DOHH2 (cell line): ENCODE measurements at regions not wholly inside any gene's neighbourhood (a gene's known extent, or its start where the extent isn't known, plus 50 kb on each side); places are given as distances from the start of the nearest gene placed in this dataset.

Source experiments
- H3F3A ChIP-seq: fragments of 200-600 bp; sonication (generic), shearing (Covaris generic); 2 replicates; pipeline ENCODE4 v1.6.0; 2016; ENCODE audit warnings: antibody characterized with exemption, mild to moderate bottlenecking; ENCODE audit not compliant: control insufficient read depth, insufficient read depth
- H3K27ac ChIP-seq: fragments of 200-600 bp; sonication (generic); 2 replicates; pipeline ENCODE4 v1.5.1; 2014; ENCODE audit warnings: low read depth, mild to moderate bottlenecking, low read length, moderate library complexity
- H3K27me3 ChIP-seq: fragments of 200-600 bp; sonication (generic); 2 replicates; pipeline ENCODE4 v1.6.1; 2014; ENCODE audit warnings: mild to moderate bottlenecking, low read length, mixed read lengths; ENCODE audit not compliant: control insufficient read depth
- H3K36me3 ChIP-seq: fragments of 200-600 bp; sonication (generic); 2 replicates; pipeline ENCODE4 v1.6.1; 2014; ENCODE audit warnings: mild to moderate bottlenecking, low read length, moderate library complexity, mixed read lengths; ENCODE audit not compliant: control insufficient read depth
- H3K4me1 ChIP-seq: fragments of 200-600 bp; sonication (generic); 2 replicates; pipeline ENCODE4 v1.6.1; 2014; ENCODE audit warnings: mild to moderate bottlenecking, low read length, mixed read lengths; ENCODE audit not compliant: control insufficient read depth
- H3K4me2 ChIP-seq: fragments of 200-600 bp; sonication (generic); 2 replicates; pipeline ENCODE4 v1.6.0; 2014; ENCODE audit warnings: mild to moderate bottlenecking, low read length, moderate library complexity
- H3K4me3 ChIP-seq: fragments of 200-600 bp; sonication (generic); 2 replicates; pipeline ENCODE4 v1.5.1; 2014; ENCODE audit warnings: mild to moderate bottlenecking, low read length, mixed read lengths
- H3K79me2 ChIP-seq: fragments of 200-600 bp; sonication (generic); 2 replicates; pipeline ENCODE4 v1.6.1; 2014; ENCODE audit warnings: mild to moderate bottlenecking, low read length, mixed read lengths; ENCODE audit not compliant: control insufficient read depth
- H3K9me2 ChIP-seq: fragments of 200-600 bp; sonication (generic); replicated peaks from 2 replicates; pipeline ENCODE4 v1.6.1; 2014; ENCODE audit warnings: mild to moderate bottlenecking, low read length, mixed read lengths; ENCODE audit not compliant: control insufficient read depth
- H3K9me3 ChIP-seq: fragments of 200-600 bp; sonication (generic); 2 replicates; pipeline ENCODE4 v1.6.1; 2014; ENCODE audit warnings: antibody characterized with exemption, low read length, mixed read lengths; ENCODE audit not compliant: control insufficient read depth, insufficient read depth
- H4K20me1 ChIP-seq: fragments of 200-600 bp; sonication (generic); 2 replicates; pipeline ENCODE4 v1.6.0; 2014; ENCODE audit warnings: low read depth, mild to moderate bottlenecking, antibody characterized with exemption, low read length, moderate library complexity; ENCODE audit not compliant: control insufficient read depth, insufficient read depth
- EZH2phosphoT487 ChIP-seq: fragments of 200-600 bp; sonication (generic); IDR thresholded peaks from 2 replicates; pipeline ENCODE4 v1.6.1; 2017; ENCODE audit warnings: borderline replicate concordance, mild to moderate bottlenecking, antibody characterized with exemption, low read length, moderate library complexity, mixed read lengths
- TF ChIP-seq, protein P1 (sequence below): fragments of 200-600 bp; sonication (generic); IDR thresholded peaks from one replicate; pipeline ENCODE4 v1.5.1; 2014; ENCODE audit warnings: antibody characterized with exemption, mild to moderate bottlenecking, low read depth, low read length; ENCODE audit not compliant: poor library complexity, severe bottlenecking

- no peak overlapping the region for H3K4me3 ChIP-seq
- H3K9me2 ChIP-seq: no peaks in the 10 kb centered on the region
- no peaks in the 10 kb centered on the region for H4K20me1 ChIP-seq
- H3K27ac ChIP-seq: no peak overlapping the region
- H3K79me2 ChIP-seq: no peaks in the 10 kb centered on the region
- H3K36me3 ChIP-seq: no peaks in the 10 kb centered on the region
- H3K4me1 ChIP-seq: no peaks in the 10 kb centered on the region
- no peaks in the 10 kb centered on the region for H3F3A ChIP-seq
- H3K27me3 ChIP-seq: no peaks in the 10 kb centered on the region; the same call in 1 of the 2 replicates
- H3K4me2 ChIP-seq: no peak overlapping the region
- TF ChIP-seq, protein P1, sequence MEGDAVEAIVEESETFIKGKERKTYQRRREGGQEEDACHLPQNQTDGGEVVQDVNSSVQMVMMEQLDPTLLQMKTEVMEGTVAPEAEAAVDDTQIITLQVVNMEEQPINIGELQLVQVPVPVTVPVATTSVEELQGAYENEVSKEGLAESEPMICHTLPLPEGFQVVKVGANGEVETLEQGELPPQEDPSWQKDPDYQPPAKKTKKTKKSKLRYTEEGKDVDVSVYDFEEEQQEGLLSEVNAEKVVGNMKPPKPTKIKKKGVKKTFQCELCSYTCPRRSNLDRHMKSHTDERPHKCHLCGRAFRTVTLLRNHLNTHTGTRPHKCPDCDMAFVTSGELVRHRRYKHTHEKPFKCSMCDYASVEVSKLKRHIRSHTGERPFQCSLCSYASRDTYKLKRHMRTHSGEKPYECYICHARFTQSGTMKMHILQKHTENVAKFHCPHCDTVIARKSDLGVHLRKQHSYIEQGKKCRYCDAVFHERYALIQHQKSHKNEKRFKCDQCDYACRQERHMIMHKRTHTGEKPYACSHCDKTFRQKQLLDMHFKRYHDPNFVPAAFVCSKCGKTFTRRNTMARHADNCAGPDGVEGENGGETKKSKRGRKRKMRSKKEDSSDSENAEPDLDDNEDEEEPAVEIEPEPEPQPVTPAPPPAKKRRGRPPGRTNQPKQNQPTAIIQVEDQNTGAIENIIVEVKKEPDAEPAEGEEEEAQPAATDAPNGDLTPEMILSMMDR: no peak
- no peak for TF ChIP-seq EZH2phosphoT487
- H3K9me3 ChIP-seq: no peaks in the 10 kb centered on the region; the same call in 1 of the 2 replicates
These were observed 340.5 kb upstream of the SYNCRIP start for GRCh38 chr6:85983032-85983659.

DNA sequence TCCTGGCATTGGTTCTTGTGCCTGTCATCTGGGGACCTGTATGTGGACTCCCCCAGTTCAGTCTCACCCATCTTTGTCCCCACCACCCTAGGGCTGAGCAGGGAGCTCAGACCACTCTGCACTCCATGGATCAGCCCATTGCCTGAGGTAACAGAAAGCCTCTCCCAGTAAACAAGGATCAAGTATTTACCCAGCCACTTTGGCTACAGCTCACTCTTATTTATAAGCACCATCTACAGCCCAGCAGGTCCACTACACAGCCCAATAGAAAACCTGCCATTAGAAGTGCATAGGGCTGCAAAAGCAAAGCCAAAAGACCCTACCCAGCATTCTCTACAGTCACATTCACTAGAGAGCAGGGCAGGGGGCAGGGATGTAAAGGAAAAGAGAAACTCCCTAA, 335.0 kb upstream of the SYNCRIP start:
- Histone ChIP-seq H3K4me1 (no peaks in the 10 kb centered on the region), H3K27ac (no peak overlapping the region), H3K36me3 (no peaks in the 10 kb centered on the region), H3K27me3 (no peaks in the 10 kb centered on the region; the same call in 1 of the 2 replicates), H4K20me1 (no peaks in the 10 kb centered on the region), H3K9me3 (no peaks in the 10 kb centered on the region), H3K4me2 (no peak overlapping the region), H3K79me2 (no peaks in the 10 kb centered on the region), H3K4me3 (no peak overlapping the region), H3F3A (no peaks in the 10 kb centered on the region), H3K9me2 (no peaks in the 10 kb centered on the region; the same call in 1 of the 2 replicates)
- TF ChIP-seq, protein P1: no peak
- no peak for TF ChIP-seq EZH2phosphoT487

DNA sequence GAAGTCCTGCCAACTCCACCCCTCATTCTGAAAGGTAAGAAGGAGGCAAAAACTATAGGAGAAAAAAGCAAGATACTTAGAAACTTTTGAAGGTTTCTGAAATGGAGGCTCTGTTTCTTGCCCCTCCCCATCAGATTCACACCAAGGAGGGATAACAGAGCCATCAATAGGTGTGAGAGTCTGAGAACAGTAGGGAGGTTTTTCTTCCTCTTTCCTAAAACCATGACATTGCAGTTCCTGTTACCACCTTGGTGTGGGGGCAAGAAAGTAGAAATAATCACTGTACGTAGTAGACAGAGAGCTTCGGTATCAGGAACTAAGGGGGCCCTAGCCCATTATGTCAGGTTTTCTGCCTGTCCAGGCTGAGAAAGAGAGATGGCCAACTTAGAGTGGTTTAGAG, 333.3 kb upstream of the SYNCRIP start:
- Histone ChIP-seq H3K36me3 (no peaks in the 10 kb centered on the region), H3K79me2 (no peaks in the 10 kb centered on the region), H3F3A (no peaks in the 10 kb centered on the region), H3K9me2 (no peaks in the 10 kb centered on the region; the same call in 1 of the 2 replicates), H3K4me2 (no peak overlapping the region), H3K27me3 (no peaks in the 10 kb centered on the region; the same call in 1 of the 2 replicates), H3K4me1 (no peaks in the 10 kb centered on the region), H4K20me1 (no peaks in the 10 kb centered on the region), H3K9me3 (no peaks in the 10 kb centered on the region), H3K27ac (no peak overlapping the region), H3K4me3 (no peak overlapping the region)
- TF ChIP-seq EZH2phosphoT487: no peak
- TF ChIP-seq, protein P1: no peak
